ENCODE measurements at regions not wholly inside any gene's neighbourhood (a gene's known extent, or its start where the extent isn't known, plus 50 kb on each side); places are given as distances from the start of the nearest gene placed in this dataset.

- H4K8ac ChIP-seq (ENCODE audit: low read depth, low read length) = no peak overlapping the region
- H2BK5ac ChIP-seq (ENCODE audit: low read depth, low read length, poor library complexity) = no peak overlapping the region
Measured at GRCh38 chr16:80103463-80103862, 437.3 kb upstream of the DYNLRB2 start.

DNA sequence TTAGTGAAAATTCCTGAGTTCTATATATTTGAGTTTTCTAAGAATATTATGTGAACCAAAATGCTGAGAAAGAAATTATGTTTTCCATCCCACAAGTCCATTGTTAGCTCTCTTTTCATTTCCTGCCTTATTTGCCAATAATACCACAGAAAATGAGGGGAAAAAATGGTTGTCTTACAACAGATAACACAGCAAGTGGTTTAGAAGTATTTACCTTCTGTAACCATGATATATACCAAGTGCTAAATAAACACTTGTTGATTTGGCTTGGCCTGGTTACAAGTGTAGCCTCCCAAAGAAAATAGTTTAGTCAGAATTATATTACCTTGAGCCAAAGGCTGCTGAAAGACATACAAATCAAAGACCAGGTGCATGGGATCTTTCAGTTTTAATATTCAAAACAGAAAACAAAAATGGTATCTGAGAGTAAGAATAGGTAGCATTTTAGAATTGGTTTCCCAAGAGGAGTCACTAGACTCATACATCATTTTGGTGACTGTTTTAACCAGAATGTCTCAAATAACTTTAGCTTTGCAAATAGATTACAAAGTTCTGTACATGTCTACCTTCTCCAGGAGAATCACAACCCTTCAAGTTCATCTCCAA is 439.8 kb upstream of the DYNLRB2 start:
- no peak overlapping the region for H3K14ac ChIP-seq (ENCODE audit: low read length)
- H3K23ac ChIP-seq (ENCODE audit: low read length) = no peak overlapping the region
- H3K4me2 ChIP-seq (ENCODE audit: low read length) = no peak overlapping the region
- no peak overlapping the region for H2BK120ac ChIP-seq (ENCODE audit: insufficient read depth, low read length, poor library complexity)
- H2BK12ac ChIP-seq (ENCODE audit: low read length) = no peak overlapping the region
- no peak overlapping the region for H3K27ac ChIP-seq (ENCODE audit: low read depth, low read length)
- H3K27me3 ChIP-seq (ENCODE audit: insufficient read depth, low read length) = no peaks in the 10 kb centered on the region
- no peak overlapping the region for H3K9ac ChIP-seq (ENCODE audit: low read length)
- no peak overlapping the region for H3K4ac ChIP-seq (ENCODE audit: low read depth, low read length)
- no peaks in the 10 kb centered on the region for H3K9me3 ChIP-seq (ENCODE audit: insufficient read depth, low read depth, low read length)
- no peak overlapping the region for H2AK5ac ChIP-seq (ENCODE audit: low read length)
- H3K36me3 ChIP-seq (ENCODE audit: control insufficient read depth in 1 of 2, insufficient read depth in 2 of 2, low read length in 2 of 2) = no peaks in the 10 kb centered on the region
- peaks cover 3 to 14% of the 10 kb centered on the region in 2 experiments for H3K4me1 ChIP-seq (ENCODE audit: control insufficient read depth in 1 of 2, insufficient read depth in 2 of 2, low read length in 2 of 2)
- no peaks in the 10 kb centered on the region for H3K79me2 ChIP-seq (ENCODE audit: control insufficient read depth, insufficient read depth, low read length, poor library complexity)
- no peak overlapping the region for H3K18ac ChIP-seq (ENCODE audit: low read length)
- no peak overlapping the region for H4K8ac ChIP-seq (ENCODE audit: low read depth, low read length)
- H2BK5ac ChIP-seq (ENCODE audit: low read depth, low read length, poor library complexity) = no peak overlapping the region
- H4K91ac ChIP-seq (ENCODE audit: low read depth, low read length) = no peak overlapping the region
- H3K79me1 ChIP-seq (ENCODE audit: low read length) = peaks cover 4% of the 10 kb centered on the region
- no peak overlapping the region for H2AFZ ChIP-seq (ENCODE audit: insufficient read depth, low read length, poor library complexity)
- H3K4me3 ChIP-seq (ENCODE audit: low read depth, low read length) = no peak overlapping the region
- H4K12ac ChIP-seq (ENCODE audit: low read depth, low read length) = no peak overlapping the region
- no peak for DNase-seq

More at GRCh38 chr16:80103463-80103862, 437.3 kb upstream of the DYNLRB2 start:
- WGBS (ENCODE audit: extremely low coverage, insufficient coverage, insufficient read length) = no CpG with 5 or more reads among the region's 7 CpGs
- Histone ChIP-seq H4K91ac (ENCODE audit: low read depth, low read length) (no peak overlapping the region), H2BK12ac (ENCODE audit: low read length) (no peak overlapping the region), H3K23ac (ENCODE audit: low read length) (no peak overlapping the region), H3K14ac (ENCODE audit: low read length) (no peak overlapping the region), H2BK120ac (ENCODE audit: insufficient read depth, low read length, poor library complexity) (no peak overlapping the region), H3K4me2 (ENCODE audit: low read length) (no peak overlapping the region), H3K79me1 (ENCODE audit: low read length) (peaks cover 4% of the 10 kb centered on the region), H3K4ac (ENCODE audit: low read depth, low read length) (no peak overlapping the region), H2AFZ (ENCODE audit: insufficient read depth, low read length, poor library complexity) (peak overlapping the region; percentile 0), H2AK5ac (ENCODE audit: low read length) (no peak overlapping the region), H3K4me1 (ENCODE audit: control insufficient read depth in 1 of 2, insufficient read depth in 2 of 2, low read length in 2 of 2) (peaks cover 3 to 14% of the 10 kb centered on the region in 2 experiments), H3K9ac (ENCODE audit: low read length) (no peak overlapping the region), H3K27me3 (ENCODE audit: insufficient read depth, low read length) (no peaks in the 10 kb centered on the region), H3K79me2 (ENCODE audit: control insufficient read depth, insufficient read depth, low read length, poor library complexity) (no peaks in the 10 kb centered on the region), H3K18ac (ENCODE audit: low read length) (no peak overlapping the region), H4K12ac (ENCODE audit: low read depth, low read length) (no peak overlapping the region), H3K4me3 (ENCODE audit: low read depth, low read length) (no peak overlapping the region), H3K36me3 (ENCODE audit: control insufficient read depth in 1 of 2, insufficient read depth in 2 of 2, low read length in 2 of 2) (no peaks in the 10 kb centered on the region), H3K9me3 (ENCODE audit: insufficient read depth, low read depth, low read length) (no peaks in the 10 kb centered on the region), H3K27ac (ENCODE audit: low read depth, low read length) (no peak overlapping the region)
- no peak for DNase-seq

GRCh38 chr16:80100186-80100585 is 440.6 kb upstream of the DYNLRB2 start:
- no peak overlapping the region for H4K8ac ChIP-seq (ENCODE audit: low read depth, low read length)
- H2BK5ac ChIP-seq (ENCODE audit: low read depth, low read length, poor library complexity) = no peak overlapping the region
- H3K23ac ChIP-seq (ENCODE audit: low read length) = no peak overlapping the region
- H2AFZ ChIP-seq (ENCODE audit: insufficient read depth, low read length, poor library complexity) = no peak overlapping the region
- no peak overlapping the region for H3K4me2 ChIP-seq (ENCODE audit: low read length)
- H3K4me1 ChIP-seq (ENCODE audit: control insufficient read depth in 1 of 2, insufficient read depth in 2 of 2, low read length in 2 of 2) = peaks cover 3 to 14% of the 10 kb centered on the region in 2 experiments
- H3K4ac ChIP-seq (ENCODE audit: low read depth, low read length) = no peak overlapping the region
- no peaks in the 10 kb centered on the region for H3K9me3 ChIP-seq (ENCODE audit: insufficient read depth, low read depth, low read length)
- H3K79me1 ChIP-seq (ENCODE audit: low read length) = peaks cover 4% of the 10 kb centered on the region
- H3K9ac ChIP-seq (ENCODE audit: low read length) = no peak overlapping the region
- no peak overlapping the region for H2AK5ac ChIP-seq (ENCODE audit: low read length)
- no peak overlapping the region for H2BK12ac ChIP-seq (ENCODE audit: low read length)
- H3K79me2 ChIP-seq (ENCODE audit: control insufficient read depth, insufficient read depth, low read length, poor library complexity) = no peaks in the 10 kb centered on the region
- no peak overlapping the region for H4K12ac ChIP-seq (ENCODE audit: low read depth, low read length)
- H3K14ac ChIP-seq (ENCODE audit: low read length) = no peak overlapping the region
- no peak overlapping the region for H3K18ac ChIP-seq (ENCODE audit: low read length)
- no peak overlapping the region for H2BK120ac ChIP-seq (ENCODE audit: insufficient read depth, low read length, poor library complexity)
- no peaks in the 10 kb centered on the region for H3K36me3 ChIP-seq (ENCODE audit: control insufficient read depth in 1 of 2, insufficient read depth in 2 of 2, low read length in 2 of 2)
- H3K4me3 ChIP-seq (ENCODE audit: low read depth, low read length) = no peak overlapping the region
- H3K27ac ChIP-seq (ENCODE audit: low read depth, low read length) = no peak overlapping the region
- DNase-seq = no peak
- H3K27me3 ChIP-seq (ENCODE audit: insufficient read depth, low read length) = no peaks in the 10 kb centered on the region
- H4K91ac ChIP-seq (ENCODE audit: low read depth, low read length) = no peak overlapping the region

DNA sequence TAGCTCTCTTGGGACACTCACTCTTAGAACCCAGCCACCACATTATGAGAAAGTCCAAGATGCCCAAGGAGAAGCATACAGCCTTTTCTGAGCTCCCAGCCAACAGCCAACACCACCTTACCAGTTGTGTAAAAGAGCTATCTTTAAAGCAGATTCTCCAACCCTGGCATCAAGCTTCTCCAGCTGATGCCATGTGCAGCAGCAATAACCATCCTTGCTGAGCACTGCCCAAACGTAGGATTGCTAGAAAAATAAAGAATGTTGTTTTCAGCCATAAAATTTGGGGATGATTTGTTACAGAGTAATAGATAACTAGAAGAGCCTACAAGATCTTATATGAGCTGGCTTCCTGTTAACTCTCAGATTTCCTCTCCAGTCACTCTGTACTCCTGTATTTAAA is 443.7 kb upstream of the DYNLRB2 start:
- peaks cover 0 to 3% of the 10 kb centered on the region in 2 experiments for H3K4me1 ChIP-seq (ENCODE audit: control insufficient read depth in 1 of 2, insufficient read depth in 2 of 2, low read length in 2 of 2)
- H3K23ac ChIP-seq (ENCODE audit: low read length) = no peak overlapping the region
- no peak overlapping the region for H3K18ac ChIP-seq (ENCODE audit: low read length)
- no peak overlapping the region for H3K4me2 ChIP-seq (ENCODE audit: low read length)
- no peak for DNase-seq
- H2AK5ac ChIP-seq (ENCODE audit: low read length) = no peak overlapping the region
- no peak overlapping the region for H3K4ac ChIP-seq (ENCODE audit: low read depth, low read length)
- no peak overlapping the region for H3K27ac ChIP-seq (ENCODE audit: low read depth, low read length)
- H2BK12ac ChIP-seq (ENCODE audit: low read length) = no peak overlapping the region
- H3K4me3 ChIP-seq (ENCODE audit: low read depth, low read length) = no peak overlapping the region
- H3K14ac ChIP-seq (ENCODE audit: low read length) = no peak overlapping the region
- H3K36me3 ChIP-seq (ENCODE audit: control insufficient read depth in 1 of 2, insufficient read depth in 2 of 2, low read length in 2 of 2) = no peaks in the 10 kb centered on the region
- no peak overlapping the region for H3K9ac ChIP-seq (ENCODE audit: low read length)
- H4K91ac ChIP-seq (ENCODE audit: low read depth, low read length) = no peak overlapping the region
- no peak overlapping the region for H2BK5ac ChIP-seq (ENCODE audit: low read depth, low read length, poor library complexity)
- WGBS (ENCODE audit: extremely low coverage, insufficient coverage, insufficient read length) = no CpG with 5 or more reads among the region's 1 CpG
- H3K27me3 ChIP-seq (ENCODE audit: insufficient read depth, low read length) = no peaks in the 10 kb centered on the region
- no peak overlapping the region for H2AFZ ChIP-seq (ENCODE audit: insufficient read depth, low read length, poor library complexity)
- H3K9me3 ChIP-seq (ENCODE audit: insufficient read depth, low read depth, low read length) = no peaks in the 10 kb centered on the region
- no peaks in the 10 kb centered on the region for H3K79me1 ChIP-seq (ENCODE audit: low read length)
- H4K8ac ChIP-seq (ENCODE audit: low read depth, low read length) = no peak overlapping the region
- no peak overlapping the region for H4K12ac ChIP-seq (ENCODE audit: low read depth, low read length)
- H2BK120ac ChIP-seq (ENCODE audit: insufficient read depth, low read length, poor library complexity) = no peak overlapping the region
- no peaks in the 10 kb centered on the region for H3K79me2 ChIP-seq (ENCODE audit: control insufficient read depth, insufficient read depth, low read length, poor library complexity)

Measured in trophoblast cell (in vitro differentiated cells and primary cell).